ENCODE measurements at regions not wholly inside any gene's neighbourhood (a gene's known extent, or its start where the extent isn't known, plus 50 kb on each side); places are given as distances from the start of the nearest gene placed in this dataset.

- Histone ChIP-seq H3K4me1 (no peaks in the 10 kb centered on the region), H3K27ac (no peak overlapping the region), H3K27me3 (no peaks in the 10 kb centered on the region), H3K9me3 (no peaks in the 10 kb centered on the region), H3K36me3 (no peaks in the 10 kb centered on the region), H3K4me3 (no peak overlapping the region)
- no peak for ATAC-seq
- TF ChIP-seq POLR2A (IDR thresholded peaks at IDR 0.05) (no peak), POLR2AphosphoS5 (IDR thresholded peaks at IDR 0.05) (no peak), EP300 (IDR thresholded peaks at IDR 0.05) (no peak), CTCF (IDR thresholded peaks at IDR 0.05) (no peak)
- 92 to 94% methylated on average over 2 to 4 of the region's 4 CpGs for WGBS, 2 donors (ENCODE audit: low coverage in 1 of 2)
Measured at GRCh38 chr7:25579778-25580075, 351.4 kb upstream of the NPVF start.

- H3K4me1 ChIP-seq = no peaks in the 10 kb centered on the region
- no peaks in the 10 kb centered on the region for H3K36me3 ChIP-seq
- H3K9me3 ChIP-seq = no peaks in the 10 kb centered on the region
- no peak for ATAC-seq
- no peak overlapping the region for H3K4me3 ChIP-seq
- WGBS, 2 donors (ENCODE audit: low coverage in 1 of 2) = 91% methylated on average over 4 of the region's 4 CpGs
- no peaks in the 10 kb centered on the region for H3K27me3 ChIP-seq
- no peak overlapping the region for H3K27ac ChIP-seq
- TF ChIP-seq CTCF (IDR thresholded peaks at IDR 0.05) = no peak
- no peak for TF ChIP-seq EP300 (IDR thresholded peaks at IDR 0.05)
- TF ChIP-seq POLR2A (IDR thresholded peaks at IDR 0.05) = no peak
- TF ChIP-seq POLR2AphosphoS5 (IDR thresholded peaks at IDR 0.05) = no peak
Measured at GRCh38 chr7:25580141-25580540, 351.9 kb upstream of the NPVF start.

DNA sequence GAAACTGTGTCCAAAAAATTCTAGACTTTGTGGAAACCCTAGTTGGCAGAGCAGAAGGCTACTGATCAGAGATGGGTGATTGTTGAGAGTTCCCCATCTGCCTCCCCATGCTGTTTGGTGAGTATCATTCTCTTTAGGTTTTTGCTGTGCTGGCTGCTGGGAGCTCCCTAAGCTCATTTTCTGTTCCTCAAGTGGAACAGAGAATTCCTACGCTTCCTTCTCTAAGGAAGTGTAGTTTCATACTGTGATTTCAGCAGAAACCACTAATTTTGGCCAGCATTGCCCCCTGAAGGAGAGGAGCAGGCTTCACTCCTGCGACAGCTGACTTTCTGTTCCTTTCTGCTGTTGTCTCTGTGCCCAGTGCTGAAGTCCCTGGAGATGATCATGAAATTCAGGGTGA, 355.3 kb upstream of the NPVF start:
- H3K9me3 ChIP-seq = no peaks in the 10 kb centered on the region
- 80 to 83% methylated on average over 2 of the region's 2 CpGs for WGBS, 2 donors (ENCODE audit: low coverage in 1 of 2)
- H3K27me3 ChIP-seq = no peaks in the 10 kb centered on the region
- H3K4me3 ChIP-seq = no peak overlapping the region
- no peak overlapping the region for H3K27ac ChIP-seq
- TF ChIP-seq CTCF (IDR thresholded peaks at IDR 0.05) (no peak), POLR2AphosphoS5 (IDR thresholded peaks at IDR 0.05) (no peak)
- H3K36me3 ChIP-seq = no peaks in the 10 kb centered on the region
- no peak for ATAC-seq
- H3K4me1 ChIP-seq = no peaks in the 10 kb centered on the region

GRCh38 chr7:25584112-25584938, 356.0 kb upstream of the NPVF start:
- ATAC-seq = no peak
- no peak overlapping the region for H3K27ac ChIP-seq
- TF ChIP-seq POLR2AphosphoS5 (IDR thresholded peaks at IDR 0.05) (no peak), POLR2A (IDR thresholded peaks at IDR 0.05) (no peak), EP300 (IDR thresholded peaks at IDR 0.05) (no peak), CTCF (IDR thresholded peaks at IDR 0.05) (no peak)
- no peaks in the 10 kb centered on the region for H3K4me1 ChIP-seq
- no peaks in the 10 kb centered on the region for H3K36me3 ChIP-seq
- WGBS, 2 donors (ENCODE audit: low coverage in 1 of 2) = 81 to 86% methylated on average over 8 to 10 of the region's 10 CpGs
- no peaks in the 10 kb centered on the region for H3K27me3 ChIP-seq
- no peaks in the 10 kb centered on the region for H3K9me3 ChIP-seq
- no peak overlapping the region for H3K4me3 ChIP-seq

GRCh38 chr7:25586513-25586912, 358.2 kb upstream of the NPVF start:
- H3K9me3 ChIP-seq = no peaks in the 10 kb centered on the region
- no peak for ATAC-seq
- H3K36me3 ChIP-seq = no peaks in the 10 kb centered on the region
- WGBS, 2 donors (ENCODE audit: low coverage in 1 of 2) = 76 to 100% methylated on average over 1 to 4 of the region's 5 CpGs
- no peak for TF ChIP-seq CTCF (IDR thresholded peaks at IDR 0.05)
- no peak for TF ChIP-seq EP300 (IDR thresholded peaks at IDR 0.05)
- TF ChIP-seq POLR2AphosphoS5 (IDR thresholded peaks at IDR 0.05) = no peak
- TF ChIP-seq POLR2A (IDR thresholded peaks at IDR 0.05) = no peak
- no peaks in the 10 kb centered on the region for H3K27me3 ChIP-seq
- no peaks in the 10 kb centered on the region for H3K4me1 ChIP-seq
- no peak overlapping the region for H3K27ac ChIP-seq
- H3K4me3 ChIP-seq = no peak overlapping the region

All from gastroesophageal sphincter (tissue), 4 donors.